WTC11 (cell line): ENCODE measurements at regions not wholly inside any gene's neighbourhood (a gene's known extent, or its start where the extent isn't known, plus 50 kb on each side); places are given as distances from the start of the nearest gene placed in this dataset.

Experiments
- ATAC-seq: fragments of 200-7000 bp; cut with Tn5 transposase; 2 replicates; pipeline ENCODE4 v1.10.0; 2021; ENCODE audit warnings: mild to moderate bottlenecking, moderate library complexity
- CTCF ChIA-PET: fragments of 300-600 bp; sonication (Branson Sonifier 250); formaldehyde crosslinking; loops from one replicate; lab custom pipeline; 2021; ENCODE audit warnings: antibody characterized with exemption; lab: Charles Lee
- POLR2A ChIA-PET: fragments of 350-600 bp; sonication (Branson Sonifier 250); formaldehyde crosslinking; loops from one replicate; lab custom pipeline; 2021; ENCODE audit warnings: antibody characterized with exemption; lab: Charles Lee
- DNase-seq: peaks from one replicate; pipeline ENCODE4 v3.0.0; 2021; ENCODE audit warnings: low spot score
- H3K27ac Mint-ChIP-seq: 2 replicates; pipeline ENCODE4 v1.8.0; 2021; ENCODE audit warnings: mixed read lengths
- H3K27me3 Mint-ChIP-seq: 2 replicates; pipeline ENCODE4 v1.8.0; 2021; ENCODE audit warnings: low read depth, mild to moderate bottlenecking, moderate library complexity, mixed read lengths
- H3K36me3 Mint-ChIP-seq: 2 replicates; pipeline ENCODE4 v1.8.0; 2021; ENCODE audit warnings: mixed read lengths
- H3K4me1 Mint-ChIP-seq: 2 replicates; pipeline ENCODE4 v1.8.0; 2022; ENCODE audit warnings: mixed read lengths
- H3K4me3 Mint-ChIP-seq: 2 replicates; pipeline ENCODE4 v1.8.0; 2021; ENCODE audit warnings: mild to moderate bottlenecking, moderate library complexity, mixed read lengths
- H3K9me3 Mint-ChIP-seq: 2 replicates; pipeline ENCODE4 v1.8.0; 2021; ENCODE audit warnings: mixed read lengths
- ELF4 ChIP-seq: sonication (generic); formaldehyde crosslinking; IDR thresholded peaks from 2 replicates; pipeline ENCODE4 v1.8.1; 2022; ENCODE audit warnings: low read depth, mild to moderate bottlenecking, moderate library complexity, missing genetic modification reagents
- ERG ChIP-seq: fragments of 250-450 bp; sonication (Bioruptor Pico); IDR thresholded peaks from 2 replicates; pipeline ENCODE4 v1.8.0; 2021; ENCODE audit warnings: mild to moderate bottlenecking
- GTF2I ChIP-seq: fragments of 250-450 bp; sonication (Bioruptor Pico); conservative IDR thresholded peaks from 2 replicates; pipeline ENCODE4 v1.4.0; 2021; ENCODE audit warnings: mild to moderate bottlenecking
- HMGA2 ChIP-seq: fragments of 250-450 bp; sonication (Bioruptor Pico); IDR thresholded peaks from 2 replicates; pipeline ENCODE4 v1.4.0; 2021; ENCODE audit warnings: mild to moderate bottlenecking, moderate library complexity
- IRF2 ChIP-seq: sonication (generic); formaldehyde crosslinking; IDR thresholded peaks from 2 replicates; pipeline ENCODE4 v1.8.0; 2022; ENCODE audit warnings: low read depth, missing genetic modification reagents, borderline replicate concordance
- JAZF1 ChIP-seq: fragments of 250-450 bp; sonication (Bioruptor Pico); IDR thresholded peaks from 2 replicates; pipeline ENCODE4 v1.9.0; 2021; ENCODE audit warnings: moderate library complexity, mild to moderate bottlenecking, inconsistent platforms
- KAT7 ChIP-seq: sonication (generic); formaldehyde crosslinking; IDR thresholded peaks from 2 replicates; pipeline ENCODE4 v1.8.1; 2023; ENCODE audit warnings: missing genetic modification reagents, mild to moderate bottlenecking, borderline replicate concordance
- MXD4 ChIP-seq: fragments of 250-450 bp; sonication (Bioruptor Pico); IDR thresholded peaks from 2 replicates; pipeline ENCODE4 v1.8.0; 2021; ENCODE audit warnings: mild to moderate bottlenecking, moderate library complexity, borderline replicate concordance
- NFE2L1 ChIP-seq: sonication (generic); formaldehyde crosslinking; IDR thresholded peaks from 2 replicates; pipeline ENCODE4 v1.8.1; 2023; ENCODE audit warnings: missing genetic modification reagents
- NFYB ChIP-seq: sonication (generic); formaldehyde crosslinking; conservative IDR thresholded peaks from 2 replicates; pipeline ENCODE4 v1.8.0; 2022; ENCODE audit warnings: low read depth, missing genetic modification reagents
- OVOL2 ChIP-seq: fragments of 250-450 bp; sonication (Bioruptor Pico); IDR thresholded peaks from 2 replicates; pipeline ENCODE4 v1.9.0; 2021; ENCODE audit warnings: mild to moderate bottlenecking, borderline replicate concordance
- SMAD4 ChIP-seq: sonication (generic); formaldehyde crosslinking; IDR thresholded peaks from 2 replicates; pipeline ENCODE4 v1.8.0; 2022; ENCODE audit warnings: mild to moderate bottlenecking, missing genetic modification reagents
- TCF7 ChIP-seq: sonication (generic); formaldehyde crosslinking; IDR thresholded peaks from 2 replicates; pipeline ENCODE4 v1.8.0; 2022; ENCODE audit warnings: mild to moderate bottlenecking, low read depth, missing genetic modification reagents, moderate library complexity
- ZNF121 ChIP-seq: sonication (generic); formaldehyde crosslinking; IDR thresholded peaks from 2 replicates; pipeline ENCODE4 v1.8.0; 2023; ENCODE audit warnings: missing genetic modification reagents
- ZSCAN18 ChIP-seq: fragments of 250-450 bp; sonication (Bioruptor Pico); IDR thresholded peaks from 2 replicates; pipeline ENCODE4 v2.1.2; 2022; ENCODE audit warnings: mild to moderate bottlenecking, moderate library complexity
- TF ChIP-seq, protein P1 (sequence below): sonication (generic); formaldehyde crosslinking; IDR thresholded peaks from 2 replicates; pipeline ENCODE4 v1.8.0; 2022; ENCODE audit warnings: mild to moderate bottlenecking, missing genetic modification reagents
- TF ChIP-seq, protein P2 (sequence below): sonication (generic); formaldehyde crosslinking; IDR thresholded peaks from 2 replicates; pipeline ENCODE4 v1.8.1; 2022; ENCODE audit warnings: low read depth, mild to moderate bottlenecking, moderate library complexity, missing genetic modification reagents, borderline replicate concordance
- TF ChIP-seq, protein P3 (sequence below): sonication (generic); formaldehyde crosslinking; IDR thresholded peaks from 2 replicates; pipeline ENCODE4 v1.8.0; 2023; ENCODE audit warnings: mild to moderate bottlenecking, missing genetic modification reagents
- TF ChIP-seq, protein P4 (sequence below): sonication (generic); formaldehyde crosslinking; IDR thresholded peaks from 2 replicates; pipeline ENCODE4 v1.8.0; 2023; ENCODE audit warnings: missing genetic modification reagents, mild to moderate bottlenecking, borderline replicate concordance

- H3K4me1 Mint-ChIP-seq = no peaks in the 10 kb centered on the region
- no peaks in the 10 kb centered on the region for H3K36me3 Mint-ChIP-seq
- ChIA-PET CTCF (no interaction called here), POLR2A (no interaction called here)
- no peak overlapping the region for H3K27ac Mint-ChIP-seq
- no peaks in the 10 kb centered on the region for H3K27me3 Mint-ChIP-seq
- no peak overlapping the region for H3K4me3 Mint-ChIP-seq
- DNase-seq (no peak), ATAC-seq (no peak)
- TF ChIP-seq, protein P1, sequence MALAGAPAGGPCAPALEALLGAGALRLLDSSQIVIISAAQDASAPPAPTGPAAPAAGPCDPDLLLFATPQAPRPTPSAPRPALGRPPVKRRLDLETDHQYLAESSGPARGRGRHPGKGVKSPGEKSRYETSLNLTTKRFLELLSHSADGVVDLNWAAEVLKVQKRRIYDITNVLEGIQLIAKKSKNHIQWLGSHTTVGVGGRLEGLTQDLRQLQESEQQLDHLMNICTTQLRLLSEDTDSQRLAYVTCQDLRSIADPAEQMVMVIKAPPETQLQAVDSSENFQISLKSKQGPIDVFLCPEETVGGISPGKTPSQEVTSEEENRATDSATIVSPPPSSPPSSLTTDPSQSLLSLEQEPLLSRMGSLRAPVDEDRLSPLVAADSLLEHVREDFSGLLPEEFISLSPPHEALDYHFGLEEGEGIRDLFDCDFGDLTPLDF = no peak
- TF ChIP-seq HMGA2 (CRISPR knock-in tag) = no peak
- TF ChIP-seq, protein P2, sequence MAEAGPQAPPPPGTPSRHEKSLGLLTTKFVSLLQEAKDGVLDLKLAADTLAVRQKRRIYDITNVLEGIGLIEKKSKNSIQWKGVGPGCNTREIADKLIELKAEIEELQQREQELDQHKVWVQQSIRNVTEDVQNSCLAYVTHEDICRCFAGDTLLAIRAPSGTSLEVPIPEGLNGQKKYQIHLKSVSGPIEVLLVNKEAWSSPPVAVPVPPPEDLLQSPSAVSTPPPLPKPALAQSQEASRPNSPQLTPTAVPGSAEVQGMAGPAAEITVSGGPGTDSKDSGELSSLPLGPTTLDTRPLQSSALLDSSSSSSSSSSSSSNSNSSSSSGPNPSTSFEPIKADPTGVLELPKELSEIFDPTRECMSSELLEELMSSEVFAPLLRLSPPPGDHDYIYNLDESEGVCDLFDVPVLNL = no peak
- no peak for TF ChIP-seq TCF7 (CRISPR knock-in tag)
- no peak for TF ChIP-seq SMAD4 (CRISPR knock-in tag)
- TF ChIP-seq, protein P3, sequence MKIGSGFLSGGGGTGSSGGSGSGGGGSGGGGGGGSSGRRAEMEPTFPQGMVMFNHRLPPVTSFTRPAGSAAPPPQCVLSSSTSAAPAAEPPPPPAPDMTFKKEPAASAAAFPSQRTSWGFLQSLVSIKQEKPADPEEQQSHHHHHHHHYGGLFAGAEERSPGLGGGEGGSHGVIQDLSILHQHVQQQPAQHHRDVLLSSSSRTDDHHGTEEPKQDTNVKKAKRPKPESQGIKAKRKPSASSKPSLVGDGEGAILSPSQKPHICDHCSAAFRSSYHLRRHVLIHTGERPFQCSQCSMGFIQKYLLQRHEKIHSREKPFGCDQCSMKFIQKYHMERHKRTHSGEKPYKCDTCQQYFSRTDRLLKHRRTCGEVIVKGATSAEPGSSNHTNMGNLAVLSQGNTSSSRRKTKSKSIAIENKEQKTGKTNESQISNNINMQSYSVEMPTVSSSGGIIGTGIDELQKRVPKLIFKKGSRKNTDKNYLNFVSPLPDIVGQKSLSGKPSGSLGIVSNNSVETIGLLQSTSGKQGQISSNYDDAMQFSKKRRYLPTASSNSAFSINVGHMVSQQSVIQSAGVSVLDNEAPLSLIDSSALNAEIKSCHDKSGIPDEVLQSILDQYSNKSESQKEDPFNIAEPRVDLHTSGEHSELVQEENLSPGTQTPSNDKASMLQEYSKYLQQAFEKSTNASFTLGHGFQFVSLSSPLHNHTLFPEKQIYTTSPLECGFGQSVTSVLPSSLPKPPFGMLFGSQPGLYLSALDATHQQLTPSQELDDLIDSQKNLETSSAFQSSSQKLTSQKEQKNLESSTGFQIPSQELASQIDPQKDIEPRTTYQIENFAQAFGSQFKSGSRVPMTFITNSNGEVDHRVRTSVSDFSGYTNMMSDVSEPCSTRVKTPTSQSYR = no peak
- TF ChIP-seq NFE2L1 (CRISPR knock-in tag) = no peak
- TF ChIP-seq ERG = no peak
- TF ChIP-seq OVOL2 (CRISPR knock-in tag) = no peak
- TF ChIP-seq ELF4 (CRISPR knock-in tag) = no peak
- TF ChIP-seq GTF2I (CRISPR knock-in tag) = no peak
- no peak for TF ChIP-seq IRF2 (CRISPR knock-in tag)
- TF ChIP-seq MXD4 = no peak
- TF ChIP-seq, protein P4, sequence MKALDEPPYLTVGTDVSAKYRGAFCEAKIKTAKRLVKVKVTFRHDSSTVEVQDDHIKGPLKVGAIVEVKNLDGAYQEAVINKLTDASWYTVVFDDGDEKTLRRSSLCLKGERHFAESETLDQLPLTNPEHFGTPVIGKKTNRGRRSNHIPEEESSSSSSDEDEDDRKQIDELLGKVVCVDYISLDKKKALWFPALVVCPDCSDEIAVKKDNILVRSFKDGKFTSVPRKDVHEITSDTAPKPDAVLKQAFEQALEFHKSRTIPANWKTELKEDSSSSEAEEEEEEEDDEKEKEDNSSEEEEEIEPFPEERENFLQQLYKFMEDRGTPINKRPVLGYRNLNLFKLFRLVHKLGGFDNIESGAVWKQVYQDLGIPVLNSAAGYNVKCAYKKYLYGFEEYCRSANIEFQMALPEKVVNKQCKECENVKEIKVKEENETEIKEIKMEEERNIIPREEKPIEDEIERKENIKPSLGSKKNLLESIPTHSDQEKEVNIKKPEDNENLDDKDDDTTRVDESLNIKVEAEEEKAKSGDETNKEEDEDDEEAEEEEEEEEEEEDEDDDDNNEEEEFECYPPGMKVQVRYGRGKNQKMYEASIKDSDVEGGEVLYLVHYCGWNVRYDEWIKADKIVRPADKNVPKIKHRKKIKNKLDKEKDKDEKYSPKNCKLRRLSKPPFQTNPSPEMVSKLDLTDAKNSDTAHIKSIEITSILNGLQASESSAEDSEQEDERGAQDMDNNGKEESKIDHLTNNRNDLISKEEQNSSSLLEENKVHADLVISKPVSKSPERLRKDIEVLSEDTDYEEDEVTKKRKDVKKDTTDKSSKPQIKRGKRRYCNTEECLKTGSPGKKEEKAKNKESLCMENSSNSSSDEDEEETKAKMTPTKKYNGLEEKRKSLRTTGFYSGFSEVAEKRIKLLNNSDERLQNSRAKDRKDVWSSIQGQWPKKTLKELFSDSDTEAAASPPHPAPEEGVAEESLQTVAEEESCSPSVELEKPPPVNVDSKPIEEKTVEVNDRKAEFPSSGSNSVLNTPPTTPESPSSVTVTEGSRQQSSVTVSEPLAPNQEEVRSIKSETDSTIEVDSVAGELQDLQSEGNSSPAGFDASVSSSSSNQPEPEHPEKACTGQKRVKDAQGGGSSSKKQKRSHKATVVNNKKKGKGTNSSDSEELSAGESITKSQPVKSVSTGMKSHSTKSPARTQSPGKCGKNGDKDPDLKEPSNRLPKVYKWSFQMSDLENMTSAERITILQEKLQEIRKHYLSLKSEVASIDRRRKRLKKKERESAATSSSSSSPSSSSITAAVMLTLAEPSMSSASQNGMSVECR (CRISPR knock-in tag) = no peak
- TF ChIP-seq NFYB (CRISPR knock-in tag) = no peak
- TF ChIP-seq ZSCAN18 (CRISPR knock-in tag) = no peak
- TF ChIP-seq KAT7 (CRISPR knock-in tag) = no peak
- no peak for TF ChIP-seq ZNF121
- no peak for TF ChIP-seq JAZF1
- no peaks in the 10 kb centered on the region for H3K9me3 Mint-ChIP-seq
These were observed 600.5 kb upstream of the GRIA3 start for GRCh38 chrX:122583551-122583950.
